Testis (tissue), 2 donors: ENCODE measurements at regions not wholly inside any gene's neighbourhood (a gene's known extent, or its start where the extent isn't known, plus 50 kb on each side); places are given as distances from the start of the nearest gene placed in this dataset.

Experiments used
- POLR2A ChIP-seq: fragments of 450-650 bp; IDR thresholded peaks from one replicate; pipeline ENCODE4 v1.6.1; 2017; ENCODE audit warnings: antibody characterized with exemption, mild to moderate bottlenecking, moderate library complexity
- TF ChIP-seq, protein P1 (sequence below), 3 experiments: fragments of 450-650 bp in 2 of 3; fragments of 200-600 bp in 1 of 3; sonication (generic) in 1 of 3; IDR thresholded peaks; one replicate each; pipeline ENCODE4 v1.5.1; 2016 to 2019; ENCODE audit warnings: antibody characterized with exemption in 3 of 3, mild to moderate bottlenecking in 2 of 3, moderate library complexity in 1 of 3

DNA sequence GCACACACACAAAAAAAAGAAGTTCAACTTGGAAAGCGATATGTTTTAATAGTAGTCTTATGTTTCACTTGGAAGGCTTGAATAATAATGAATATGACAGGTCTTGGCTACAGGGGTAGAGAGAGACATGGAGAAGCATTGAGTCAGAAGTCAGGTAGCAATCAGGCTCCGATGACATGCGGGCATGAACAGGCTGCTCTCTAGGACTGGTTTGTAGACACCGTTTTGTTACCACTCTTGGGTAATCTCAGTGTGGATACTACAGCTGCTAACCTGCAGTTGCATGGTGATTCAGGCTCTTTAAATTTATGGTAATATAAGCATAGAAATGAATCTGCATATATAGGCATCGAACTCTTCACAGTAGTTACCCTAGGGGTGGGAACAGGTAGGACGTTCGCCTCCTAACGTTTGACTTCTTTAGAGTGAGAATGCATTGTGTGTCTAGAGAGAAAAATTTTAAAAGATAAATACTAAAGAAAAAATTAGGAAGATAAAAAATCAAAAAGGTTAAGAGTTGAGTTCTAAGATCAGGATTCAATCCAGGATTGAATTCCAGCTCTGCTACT, 241.6 kb upstream of the KBTBD8 start:
- no peak for TF ChIP-seq POLR2A
- TF ChIP-seq, protein P1, sequence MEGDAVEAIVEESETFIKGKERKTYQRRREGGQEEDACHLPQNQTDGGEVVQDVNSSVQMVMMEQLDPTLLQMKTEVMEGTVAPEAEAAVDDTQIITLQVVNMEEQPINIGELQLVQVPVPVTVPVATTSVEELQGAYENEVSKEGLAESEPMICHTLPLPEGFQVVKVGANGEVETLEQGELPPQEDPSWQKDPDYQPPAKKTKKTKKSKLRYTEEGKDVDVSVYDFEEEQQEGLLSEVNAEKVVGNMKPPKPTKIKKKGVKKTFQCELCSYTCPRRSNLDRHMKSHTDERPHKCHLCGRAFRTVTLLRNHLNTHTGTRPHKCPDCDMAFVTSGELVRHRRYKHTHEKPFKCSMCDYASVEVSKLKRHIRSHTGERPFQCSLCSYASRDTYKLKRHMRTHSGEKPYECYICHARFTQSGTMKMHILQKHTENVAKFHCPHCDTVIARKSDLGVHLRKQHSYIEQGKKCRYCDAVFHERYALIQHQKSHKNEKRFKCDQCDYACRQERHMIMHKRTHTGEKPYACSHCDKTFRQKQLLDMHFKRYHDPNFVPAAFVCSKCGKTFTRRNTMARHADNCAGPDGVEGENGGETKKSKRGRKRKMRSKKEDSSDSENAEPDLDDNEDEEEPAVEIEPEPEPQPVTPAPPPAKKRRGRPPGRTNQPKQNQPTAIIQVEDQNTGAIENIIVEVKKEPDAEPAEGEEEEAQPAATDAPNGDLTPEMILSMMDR (IDR thresholded peaks at IDR 0.05), result no peak
